ENCODE measurements at regions not wholly inside any gene's neighbourhood (a gene's known extent, or its start where the extent isn't known, plus 50 kb on each side); places are given as distances from the start of the nearest gene placed in this dataset.
"Not testable (repeated sequence)": the region's sequence is repeated elsewhere in the genome, so short reads cannot be mapped to it uniquely, and the experiment has no call there.

- not testable (repeated sequence) for H3K4me2 ChIP-seq (ENCODE audit: insufficient read depth, low read length); H3K79me2 ChIP-seq (ENCODE audit: insufficient read depth, low read length); DNase-seq (ENCODE audit: insufficient read length, low spot score, missing footprints); H3K4me1 ChIP-seq (ENCODE audit: insufficient read depth, low read length); H3K27ac ChIP-seq (ENCODE audit: low read depth, low read length); H4K20me1 ChIP-seq (ENCODE audit: insufficient read depth, low read length); H3K9me3 ChIP-seq (ENCODE audit: low read depth, low read length); H3K4me3 ChIP-seq (ENCODE audit: insufficient read depth, low read length); H3K27me3 ChIP-seq (ENCODE audit: insufficient read depth, low read length); H2AFZ ChIP-seq (ENCODE audit: low read length); H3K36me3 ChIP-seq (ENCODE audit: insufficient read depth, low read length)
These were observed 790.4 kb downstream of the TTLL7 start for GRCh38 chr1:83208540-83208939.

- H3K4me1 ChIP-seq (ENCODE audit: insufficient read depth, low read length); H3K27me3 ChIP-seq (ENCODE audit: insufficient read depth, low read length); H3K27ac ChIP-seq (ENCODE audit: low read depth, low read length); H3K79me2 ChIP-seq (ENCODE audit: insufficient read depth, low read length); H3K36me3 ChIP-seq (ENCODE audit: insufficient read depth, low read length); H3K9me3 ChIP-seq (ENCODE audit: low read depth, low read length); DNase-seq (ENCODE audit: insufficient read length, low spot score, missing footprints); H4K20me1 ChIP-seq (ENCODE audit: insufficient read depth, low read length); H2AFZ ChIP-seq (ENCODE audit: low read length); H3K4me2 ChIP-seq (ENCODE audit: insufficient read depth, low read length); H3K4me3 ChIP-seq (ENCODE audit: insufficient read depth, low read length): not testable (repeated sequence)
These were observed 804.3 kb downstream of the TTLL7 start for GRCh38 chr1:83194610-83195009.

DNA sequence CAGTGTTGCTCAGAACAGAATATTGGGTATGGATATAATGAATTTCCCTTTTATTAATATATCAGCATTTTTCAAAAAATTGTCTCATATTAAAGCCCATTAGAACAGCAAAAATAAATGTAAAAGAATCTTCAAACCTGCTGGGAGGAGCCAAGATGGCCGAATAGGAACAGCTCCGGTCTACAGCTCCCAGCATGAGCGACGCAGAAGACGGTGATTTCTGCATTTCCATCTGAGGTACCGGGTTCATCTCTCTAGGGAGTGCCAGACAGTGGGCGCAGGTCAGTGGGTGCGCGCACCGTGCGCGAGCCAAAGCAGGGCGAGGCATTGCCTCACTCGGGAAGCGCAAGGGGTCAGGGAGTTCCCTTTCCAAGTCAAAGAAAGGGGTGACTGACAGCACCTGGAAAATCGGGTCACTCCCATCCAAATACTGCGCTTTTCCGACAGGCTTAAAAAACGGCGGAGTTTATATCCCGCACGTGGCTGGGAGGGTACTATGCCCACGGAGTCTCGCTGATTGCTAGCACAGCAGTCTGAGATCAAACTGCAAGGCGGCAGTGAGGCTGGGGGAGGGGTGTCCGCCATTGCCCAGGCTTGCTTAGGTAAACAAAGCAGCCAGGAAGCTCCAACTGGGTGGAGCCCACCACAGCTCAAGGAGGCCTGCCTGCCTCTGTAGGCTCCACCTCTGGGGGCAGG, 816.8 kb downstream of the TTLL7 start:
- not testable (repeated sequence) for H2AFZ ChIP-seq (ENCODE audit: low read length); H3K27ac ChIP-seq (ENCODE audit: low read depth, low read length); H3K4me3 ChIP-seq (ENCODE audit: insufficient read depth, low read length); H3K4me1 ChIP-seq (ENCODE audit: insufficient read depth, low read length); H3K36me3 ChIP-seq (ENCODE audit: insufficient read depth, low read length); H3K4me2 ChIP-seq (ENCODE audit: insufficient read depth, low read length); H3K79me2 ChIP-seq (ENCODE audit: insufficient read depth, low read length); H3K27me3 ChIP-seq (ENCODE audit: insufficient read depth, low read length); DNase-seq (ENCODE audit: insufficient read length, low spot score, missing footprints); H3K9me3 ChIP-seq (ENCODE audit: low read depth, low read length); H4K20me1 ChIP-seq (ENCODE audit: insufficient read depth, low read length)

DNA sequence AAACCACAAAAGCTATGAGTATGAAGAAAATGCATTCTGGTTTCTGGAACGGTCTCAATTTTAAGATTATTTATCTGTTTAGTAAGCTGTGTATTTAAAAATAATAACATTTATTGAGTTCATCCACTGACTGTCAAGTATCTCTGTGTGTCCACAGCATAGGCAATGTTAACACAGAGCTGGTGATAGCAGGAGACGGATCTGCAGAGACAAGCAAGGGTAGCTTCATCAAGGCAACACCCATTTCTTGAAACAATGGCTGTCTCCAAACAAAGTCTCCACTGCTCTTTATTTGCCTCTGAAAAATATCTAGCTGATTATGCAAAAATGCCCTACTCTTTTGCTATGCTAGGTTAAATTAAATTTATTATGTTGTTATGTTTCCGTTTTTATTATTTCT, 818.3 kb downstream of the TTLL7 start:
- H3K4me3 ChIP-seq (ENCODE audit: insufficient read depth, low read length); H3K9me3 ChIP-seq (ENCODE audit: low read depth, low read length); H3K27me3 ChIP-seq (ENCODE audit: insufficient read depth, low read length); H3K27ac ChIP-seq (ENCODE audit: low read depth, low read length); H3K36me3 ChIP-seq (ENCODE audit: insufficient read depth, low read length); H3K79me2 ChIP-seq (ENCODE audit: insufficient read depth, low read length); H2AFZ ChIP-seq (ENCODE audit: low read length); H4K20me1 ChIP-seq (ENCODE audit: insufficient read depth, low read length); DNase-seq (ENCODE audit: insufficient read length, low spot score, missing footprints); H3K4me2 ChIP-seq (ENCODE audit: insufficient read depth, low read length); H3K4me1 ChIP-seq (ENCODE audit: insufficient read depth, low read length): not testable (repeated sequence)

GRCh38 chr1:83167634-83168033, 831.3 kb downstream of the TTLL7 start:
- H3K79me2 ChIP-seq (ENCODE audit: insufficient read depth, low read length); H4K20me1 ChIP-seq (ENCODE audit: insufficient read depth, low read length); H3K4me2 ChIP-seq (ENCODE audit: insufficient read depth, low read length): not testable (repeated sequence)

GRCh38 chr1:83163879-83164475, 835.0 kb downstream of the TTLL7 start:
- not testable (repeated sequence) for H3K79me2 ChIP-seq (ENCODE audit: insufficient read depth, low read length); DNase-seq (ENCODE audit: insufficient read length, low spot score, missing footprints); H3K4me2 ChIP-seq (ENCODE audit: insufficient read depth, low read length); H3K27ac ChIP-seq (ENCODE audit: low read depth, low read length); H3K4me3 ChIP-seq (ENCODE audit: insufficient read depth, low read length); H3K27me3 ChIP-seq (ENCODE audit: insufficient read depth, low read length); H3K9me3 ChIP-seq (ENCODE audit: low read depth, low read length); H3K36me3 ChIP-seq (ENCODE audit: insufficient read depth, low read length); H3K4me1 ChIP-seq (ENCODE audit: insufficient read depth, low read length); H4K20me1 ChIP-seq (ENCODE audit: insufficient read depth, low read length)
- peak overlapping the region; percentile 31 for H2AFZ ChIP-seq (ENCODE audit: low read length)

More at GRCh38 chr1:83167634-83168033, 831.3 kb downstream of the TTLL7 start:
- not testable (repeated sequence) for H2AFZ ChIP-seq (ENCODE audit: low read length); H3K36me3 ChIP-seq (ENCODE audit: insufficient read depth, low read length); H3K9me3 ChIP-seq (ENCODE audit: low read depth, low read length); H3K27me3 ChIP-seq (ENCODE audit: insufficient read depth, low read length); H3K27ac ChIP-seq (ENCODE audit: low read depth, low read length); DNase-seq (ENCODE audit: insufficient read length, low spot score, missing footprints); H3K4me1 ChIP-seq (ENCODE audit: insufficient read depth, low read length); H3K4me3 ChIP-seq (ENCODE audit: insufficient read depth, low read length)

GRCh38 chr1:83158924-83159323, 840.0 kb downstream of the TTLL7 start:
- H3K36me3 ChIP-seq (ENCODE audit: insufficient read depth, low read length); H4K20me1 ChIP-seq (ENCODE audit: insufficient read depth, low read length); H3K27ac ChIP-seq (ENCODE audit: low read depth, low read length); H3K4me1 ChIP-seq (ENCODE audit: insufficient read depth, low read length); H3K4me2 ChIP-seq (ENCODE audit: insufficient read depth, low read length); H3K4me3 ChIP-seq (ENCODE audit: insufficient read depth, low read length); H3K79me2 ChIP-seq (ENCODE audit: insufficient read depth, low read length); H2AFZ ChIP-seq (ENCODE audit: low read length); H3K27me3 ChIP-seq (ENCODE audit: insufficient read depth, low read length); H3K9me3 ChIP-seq (ENCODE audit: low read depth, low read length); DNase-seq (ENCODE audit: insufficient read length, low spot score, missing footprints): not testable (repeated sequence)

DNA sequence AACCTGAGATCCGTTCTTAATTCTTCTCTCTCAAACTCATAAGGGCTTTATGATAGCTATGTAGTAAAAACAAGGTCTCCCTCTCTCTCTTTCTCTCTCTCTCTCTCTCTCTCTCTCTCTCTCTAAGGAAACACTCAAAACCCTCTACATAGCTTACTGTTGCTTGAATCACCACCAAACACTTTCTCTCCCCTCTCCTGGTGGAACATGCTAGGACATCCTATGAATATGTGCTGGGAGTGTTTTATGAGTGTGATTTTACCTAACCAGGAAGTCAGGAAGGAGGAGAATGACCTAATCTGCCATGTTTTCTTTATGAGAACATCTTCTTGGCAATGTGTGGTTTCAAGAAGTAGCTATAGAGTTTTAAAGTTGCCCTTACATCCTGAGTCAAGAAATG, 844.6 kb downstream of the TTLL7 start:
- not testable (repeated sequence) for H4K20me1 ChIP-seq (ENCODE audit: insufficient read depth, low read length); H3K27me3 ChIP-seq (ENCODE audit: insufficient read depth, low read length); DNase-seq (ENCODE audit: insufficient read length, low spot score, missing footprints); H3K27ac ChIP-seq (ENCODE audit: low read depth, low read length); H3K4me2 ChIP-seq (ENCODE audit: insufficient read depth, low read length); H3K36me3 ChIP-seq (ENCODE audit: insufficient read depth, low read length); H3K4me3 ChIP-seq (ENCODE audit: insufficient read depth, low read length); H3K4me1 ChIP-seq (ENCODE audit: insufficient read depth, low read length); H3K9me3 ChIP-seq (ENCODE audit: low read depth, low read length); H3K79me2 ChIP-seq (ENCODE audit: insufficient read depth, low read length)
- H2AFZ ChIP-seq (ENCODE audit: low read length) = peak overlapping the region; percentile 41

GRCh38 chr1:83151167-83151898, 847.6 kb downstream of the TTLL7 start:
- not testable (repeated sequence) for DNase-seq (ENCODE audit: insufficient read length, low spot score, missing footprints); H2AFZ ChIP-seq (ENCODE audit: low read length); H3K79me2 ChIP-seq (ENCODE audit: insufficient read depth, low read length); H3K4me3 ChIP-seq (ENCODE audit: insufficient read depth, low read length); H3K27ac ChIP-seq (ENCODE audit: low read depth, low read length); H3K36me3 ChIP-seq (ENCODE audit: insufficient read depth, low read length); H3K27me3 ChIP-seq (ENCODE audit: insufficient read depth, low read length); H3K4me1 ChIP-seq (ENCODE audit: insufficient read depth, low read length); H3K4me2 ChIP-seq (ENCODE audit: insufficient read depth, low read length); H3K9me3 ChIP-seq (ENCODE audit: low read depth, low read length); H4K20me1 ChIP-seq (ENCODE audit: insufficient read depth, low read length)
